GM20000 (cell line): ENCODE measurements at regions not wholly inside any gene's neighbourhood (a gene's known extent, or its start where the extent isn't known, plus 50 kb on each side); places are given as distances from the start of the nearest gene placed in this dataset.
"Not testable (repeated sequence)": the region's sequence is repeated elsewhere in the genome, so short reads cannot be mapped to it uniquely, and the experiment has no call there.

ENCODE experiments used
- DNase-seq: peaks from one replicate; pipeline ENCODE4 v3.0.0; 2012; ENCODE audit warnings: low spot score
- CTCF ChIP-seq: IDR thresholded peaks from 2 replicates; pipeline ENCODE4 v1.5.1; 2012; ENCODE audit warnings: mild to moderate bottlenecking, control low read depth; ENCODE audit errors: extremely low read depth, missing control alignments

- no peak for TF ChIP-seq CTCF
- no peak for DNase-seq
These were observed 55.4 kb upstream of the GRPR start for GRCh38 chrX:16067886-16068515.

- TF ChIP-seq CTCF = no peak
- no peak for DNase-seq
These were observed 59.4 kb upstream of the GRPR start for GRCh38 chrX:16063921-16064320.

DNA sequence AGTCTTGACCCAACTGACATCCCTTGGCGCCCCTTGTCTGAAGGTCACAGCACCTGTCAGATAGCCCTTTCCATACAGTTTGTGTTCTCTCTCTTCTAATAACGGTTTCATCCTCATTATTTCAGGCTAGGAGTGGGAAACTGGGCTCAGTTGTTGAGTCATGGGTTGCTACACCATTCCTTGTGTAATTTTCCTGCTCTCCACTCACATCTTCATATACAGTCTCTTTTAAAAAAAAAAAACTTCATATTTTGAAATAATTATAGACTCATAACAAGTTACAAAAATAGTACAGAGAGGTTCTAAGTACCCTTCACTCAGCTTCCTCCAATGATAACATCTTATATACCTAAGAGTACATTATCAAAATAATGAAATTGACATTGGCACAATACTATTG, 60.2 kb upstream of the GRPR start:
- no peak for DNase-seq
- no peak for TF ChIP-seq CTCF

GRCh38 chrX:16061296-16061695, 62.1 kb upstream of the GRPR start:
- no peak for DNase-seq
- TF ChIP-seq CTCF = no peak

DNA sequence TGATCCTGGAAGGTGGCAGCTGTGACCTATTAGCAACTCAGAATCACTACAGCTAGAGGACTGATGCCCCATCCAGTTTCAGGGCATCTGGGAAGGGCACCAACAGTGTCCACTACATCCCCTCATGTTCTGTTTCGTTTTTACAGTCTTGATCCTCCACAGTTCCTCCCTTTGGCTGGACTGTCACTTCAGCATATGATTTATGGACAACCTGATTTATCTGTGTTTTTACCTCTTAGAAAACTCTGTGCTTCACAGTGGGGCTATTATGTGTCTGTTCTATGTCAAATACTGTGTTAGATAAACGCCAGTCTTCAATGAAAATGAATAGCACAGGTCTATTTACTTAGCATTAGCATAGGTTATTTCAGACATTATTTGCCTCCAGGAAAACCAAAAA, 63.1 kb upstream of the GRPR start:
- DNase-seq = no peak
- TF ChIP-seq CTCF = no peak

GRCh38 chrX:16049126-16049525, 74.2 kb upstream of the GRPR start:
- DNase-seq = not testable (repeated sequence)

GRCh38 chrX:16042980-16043379, 80.4 kb upstream of the GRPR start:
- TF ChIP-seq CTCF = no peak
- DNase-seq = no peak

DNA sequence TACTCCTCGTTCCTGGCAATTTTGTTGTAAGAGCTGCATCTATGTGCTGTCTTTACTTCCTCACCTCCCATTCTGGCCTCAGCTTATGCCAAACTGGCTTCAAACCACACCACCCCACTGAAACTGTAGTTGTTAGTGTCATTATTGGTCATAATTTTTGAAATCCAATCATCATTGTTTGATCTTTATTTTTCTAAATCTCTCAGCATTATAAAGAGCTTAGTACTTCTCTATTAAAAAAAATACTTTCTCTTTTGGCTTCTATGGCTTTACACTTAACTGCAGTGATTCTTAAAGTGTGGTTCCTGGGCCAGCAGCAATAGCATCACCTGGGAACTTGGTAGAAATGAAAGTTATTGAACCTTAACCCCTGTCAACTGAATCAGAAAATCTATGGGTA, 83.5 kb upstream of the GRPR start:
- TF ChIP-seq CTCF = no peak
- no peak for DNase-seq
